IMR-90 (cell line): ENCODE measurements at regions not wholly inside any gene's neighbourhood (a gene's known extent, or its start where the extent isn't known, plus 50 kb on each side); places are given as distances from the start of the nearest gene placed in this dataset.
"Not testable (repeated sequence)": the region's sequence is repeated elsewhere in the genome, so short reads cannot be mapped to it uniquely, and the experiment has no call there.

Experiments
- ATAC-seq: fragments of 200-7000 bp; cut with Tn5 transposase; 2 replicates; pipeline ENCODE4 v1.9.1; 2020; ENCODE audit warnings: low read depth, mild to moderate bottlenecking, moderate library complexity
- BruUV-seq: library from RNA; stranded (reverse); fragments of 400-500 nt; replicated peaks from 2 replicates; lab custom pipeline; 2021; lab: Mats Ljungman, UMichigan
- CTCF ChIA-PET: fragments of 300-600 bp; formaldehyde crosslinking; extraction: SDS; loops from one replicate; lab custom pipeline; 2021; ENCODE audit warnings: antibody characterized with exemption; lab: Yijun Ruan, JAX
- POLR2A ChIA-PET: fragments of 300-600 bp; sonication (Branson Sonifier 250); formaldehyde crosslinking; loops from one replicate; lab custom pipeline; 2022; ENCODE audit warnings: antibody characterized with exemption; ENCODE audit not compliant: unreplicated experiment; lab: Charles Lee
- DNase-seq: peaks from one replicate; pipeline ENCODE4 v3.0.0; 2013
- H2AFZ ChIP-seq: replicated peaks from 2 replicates; pipeline ENCODE3; 2013; ENCODE audit warnings: low read length, mild to moderate bottlenecking; ENCODE audit not compliant: poor library complexity
- H2AK5ac ChIP-seq: 2 replicates; pipeline ENCODE4 v1.6.1; 2013; ENCODE audit warnings: low read depth, low read length, inconsistent platforms
- H2AK9ac ChIP-seq: replicated peaks from 2 replicates; pipeline ENCODE3; 2013; ENCODE audit warnings: mild to moderate bottlenecking, low read depth, low read length, moderate library complexity; ENCODE audit not compliant: poor library complexity
- H2BK120ac ChIP-seq: 2 replicates; pipeline ENCODE4 v1.6.1; 2013; ENCODE audit warnings: low read depth, low read length, inconsistent platforms
- H2BK15ac ChIP-seq: 3 replicates; pipeline ENCODE4 v1.6.1; 2013; ENCODE audit warnings: low read depth, low read length, inconsistent platforms
- H2BK20ac ChIP-seq: 2 replicates; pipeline ENCODE4 v1.6.1; 2013; ENCODE audit warnings: low read depth, mild to moderate bottlenecking, inconsistent platforms, low read length, moderate library complexity
- H2BK5ac ChIP-seq: 2 replicates; pipeline ENCODE4 v1.6.1; 2013; ENCODE audit warnings: mild to moderate bottlenecking, low read depth, low read length, inconsistent platforms; ENCODE audit not compliant: poor library complexity, severe bottlenecking
- H3K14ac ChIP-seq: replicated peaks from 2 replicates; pipeline ENCODE4 v1.6.1; 2013; ENCODE audit warnings: low read depth, low read length, inconsistent platforms
- H3K18ac ChIP-seq: 2 replicates; pipeline ENCODE4 v1.6.1; 2013; ENCODE audit warnings: low read depth, low read length, control low read depth
- H3K23ac ChIP-seq: 2 replicates; pipeline ENCODE4 v1.6.1; 2013; ENCODE audit warnings: low read depth, low read length, inconsistent platforms
- H3K27ac ChIP-seq: 2 replicates; pipeline ENCODE4 v1.5.1; 2013; ENCODE audit warnings: mild to moderate bottlenecking, control low read depth, low read length; ENCODE audit not compliant: insufficient read depth
- H3K27me3 ChIP-seq: 2 replicates; pipeline ENCODE4 v1.6.1; 2013; ENCODE audit warnings: low read length; ENCODE audit not compliant: control insufficient read depth, insufficient read depth
- H3K36me3 ChIP-seq: 2 replicates; pipeline ENCODE4 v1.6.1; 2013; ENCODE audit warnings: low read length, mixed read lengths; ENCODE audit not compliant: control insufficient read depth, insufficient read depth
- H3K4ac ChIP-seq: 2 replicates; pipeline ENCODE4 v1.6.1; 2013; ENCODE audit warnings: low read depth, low read length, inconsistent platforms
- H3K4me1 ChIP-seq: 2 replicates; pipeline ENCODE4 v1.6.1; 2013; ENCODE audit warnings: low read length, mixed read lengths; ENCODE audit not compliant: control insufficient read depth, insufficient read depth
- H3K4me2 ChIP-seq: 2 replicates; pipeline ENCODE4 v1.6.1; 2013; ENCODE audit warnings: low read depth, mild to moderate bottlenecking, control low read depth, low read length, moderate library complexity
- H3K4me3 ChIP-seq: 2 replicates; pipeline ENCODE4 v1.5.1; 2013; ENCODE audit warnings: low read depth, mild to moderate bottlenecking, control low read depth, low read length, moderate library complexity; ENCODE audit not compliant: insufficient read depth
- H3K56ac ChIP-seq: 2 replicates; pipeline ENCODE4 v1.6.1; 2013; ENCODE audit warnings: low read length, inconsistent platforms; ENCODE audit not compliant: insufficient read depth; ENCODE audit errors: extremely low read depth
- H3K79me1 ChIP-seq, 2 experiments: 2 replicates each; pipeline ENCODE4 v1.6.1; 2013; ENCODE audit warnings: low read length in 2 of 2, inconsistent platforms in 1 of 2, low read depth in 1 of 2
- H3K9ac ChIP-seq: 2 replicates; pipeline ENCODE4 v1.6.1; 2013; ENCODE audit warnings: low read depth, low read length, control low read depth
- H3K9me1 ChIP-seq: 2 replicates; pipeline ENCODE4 v1.6.1; 2013; ENCODE audit warnings: low read length, inconsistent platforms; ENCODE audit not compliant: insufficient read depth
- H3K9me3 ChIP-seq: 2 replicates; pipeline ENCODE4 v1.6.1; 2013; ENCODE audit warnings: low read length; ENCODE audit not compliant: control insufficient read depth, insufficient read depth
- H4K20me1 ChIP-seq: 2 replicates; pipeline ENCODE4 v1.6.1; 2013; ENCODE audit warnings: low read length, inconsistent platforms; ENCODE audit not compliant: insufficient read depth
- H4K5ac ChIP-seq: 2 replicates; pipeline ENCODE4 v1.6.1; 2013; ENCODE audit warnings: mild to moderate bottlenecking, low read depth, low read length, control low read depth
- H4K8ac ChIP-seq, 2 experiments: 2 replicates each; pipeline ENCODE4 v1.6.1; 2013; ENCODE audit warnings: low read depth in 2 of 2, low read length in 2 of 2, control low read depth in 1 of 2, inconsistent platforms in 1 of 2
- H4K91ac ChIP-seq: 2 replicates; pipeline ENCODE4 v1.6.1; 2013; ENCODE audit warnings: low read depth, low read length, inconsistent platforms; ENCODE audit not compliant: insufficient read depth
- WGBS, 2 experiments: methylation state at CpG; one replicate each; pipeline versions ENCODE4 v1.1.5 to v1.1.7; 2013; ENCODE audit warnings: missing lambda C conversion rate in 2 of 2; ENCODE audit not compliant: insufficient read length in 1 of 2; ENCODE audit errors: extremely low coverage in 2 of 2; 5-methylcytosine and 5-hydroxymethylcytosine counted together
- dilution Hi-C: fragments of 300-500 bp; cut with HindIII; formaldehyde crosslinking; loops from one replicate; pipeline ENCODE4 v1.14.3; 2018; ENCODE audit warnings: low sequenced_read_pairs; ENCODE audit not compliant: unreplicated experiment
- in situ Hi-C: fragments of 300-500 bp; cut with MboI; formaldehyde crosslinking; loops from 3 replicates; pipeline ENCODE4 v1.14.3; 2019; ENCODE audit warnings: low sequenced_read_pairs, inconsistent platforms, mixed read lengths
- intact Hi-C: fragments of 100-400 bp; cut with micrococcal nuclease; formaldehyde crosslinking; loops from 2 replicates; pipeline ENCODE4 v1.10.0; 2022

GRCh38 chr9:42860133-42860532, 676.7 kb downstream of the SPATA31A6 start:
- H2BK15ac ChIP-seq, H3K23ac ChIP-seq, CTCF ChIA-PET, H3K14ac ChIP-seq, H3K9me3 ChIP-seq, dilution Hi-C loops, H3K9ac ChIP-seq, H4K20me1 ChIP-seq, H4K8ac ChIP-seq, H3K18ac ChIP-seq, H3K4ac ChIP-seq, H3K56ac ChIP-seq, ATAC-seq, H2AK5ac ChIP-seq, BruUV-seq, H3K27ac ChIP-seq, H3K27me3 ChIP-seq, POLR2A ChIA-PET, H3K36me3 ChIP-seq, H3K4me3 ChIP-seq, H3K4me1 ChIP-seq, intact Hi-C loops, H2AK9ac ChIP-seq, in situ Hi-C loops, H2BK5ac ChIP-seq, DNase-seq, H2BK20ac ChIP-seq, H3K79me1 ChIP-seq, H4K91ac ChIP-seq, H2AFZ ChIP-seq, H4K5ac ChIP-seq, H2BK120ac ChIP-seq, H3K9me1 ChIP-seq, H3K4me2 ChIP-seq: not testable (repeated sequence)
- WGBS, 2 experiments = no CpG with 5 or more reads among the region's 1 CpG

DNA sequence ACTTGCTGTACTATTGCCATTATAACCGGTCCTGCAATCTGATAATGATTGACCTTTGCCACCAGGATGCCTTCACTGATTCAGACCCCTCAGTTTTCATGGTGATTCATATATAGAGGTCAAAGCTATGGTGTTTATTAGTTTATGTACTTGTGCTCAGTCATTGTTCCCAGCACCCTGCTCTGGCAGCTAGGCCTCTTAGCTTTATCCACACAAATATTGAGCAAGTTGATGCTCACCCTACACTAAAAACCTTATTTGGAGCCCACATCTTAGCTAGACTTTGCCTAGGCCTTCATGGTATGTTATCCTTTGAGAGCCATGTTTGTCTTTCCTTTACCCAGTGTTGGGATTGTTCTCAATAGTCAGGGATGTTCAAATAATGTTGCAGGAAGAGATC, 679.0 kb downstream of the SPATA31A6 start:
- H4K8ac ChIP-seq, H3K27ac ChIP-seq, dilution Hi-C loops, CTCF ChIA-PET, H3K4ac ChIP-seq, H2BK5ac ChIP-seq, H3K27me3 ChIP-seq, H3K4me3 ChIP-seq, H3K18ac ChIP-seq, H3K9me3 ChIP-seq, POLR2A ChIA-PET, H2AK9ac ChIP-seq, H3K56ac ChIP-seq, in situ Hi-C loops, H4K91ac ChIP-seq, H3K23ac ChIP-seq, H3K79me1 ChIP-seq, H2AFZ ChIP-seq, BruUV-seq, H2BK15ac ChIP-seq, H3K14ac ChIP-seq, H3K36me3 ChIP-seq, DNase-seq, H2BK20ac ChIP-seq, H2BK120ac ChIP-seq, H3K9me1 ChIP-seq, H3K4me1 ChIP-seq, H4K5ac ChIP-seq, H3K4me2 ChIP-seq, intact Hi-C loops, H3K9ac ChIP-seq, ATAC-seq, H2AK5ac ChIP-seq, H4K20me1 ChIP-seq: not testable (repeated sequence)
- no CpG with 5 or more reads among the region's 1 CpG for WGBS, 2 experiments
